WTC11 (cell line): ENCODE measurements at regions not wholly inside any gene's neighbourhood (a gene's known extent, or its start where the extent isn't known, plus 50 kb on each side); places are given as distances from the start of the nearest gene placed in this dataset.

ENCODE experiments used
- ATAC-seq: fragments of 200-7000 bp; cut with Tn5 transposase; 2 replicates; pipeline ENCODE4 v1.10.0; 2021; ENCODE audit warnings: mild to moderate bottlenecking, moderate library complexity
- CTCF ChIA-PET: fragments of 300-600 bp; sonication (Branson Sonifier 250); formaldehyde crosslinking; loops from one replicate; lab custom pipeline; 2021; ENCODE audit warnings: antibody characterized with exemption; lab: Charles Lee
- POLR2A ChIA-PET: fragments of 350-600 bp; sonication (Branson Sonifier 250); formaldehyde crosslinking; loops from one replicate; lab custom pipeline; 2021; ENCODE audit warnings: antibody characterized with exemption; lab: Charles Lee
- DNase-seq: peaks from one replicate; pipeline ENCODE4 v3.0.0; 2021; ENCODE audit warnings: low spot score
- H3K27ac Mint-ChIP-seq: 2 replicates; pipeline ENCODE4 v1.8.0; 2021; ENCODE audit warnings: mixed read lengths
- H3K27me3 Mint-ChIP-seq: 2 replicates; pipeline ENCODE4 v1.8.0; 2021; ENCODE audit warnings: low read depth, mild to moderate bottlenecking, moderate library complexity, mixed read lengths
- H3K36me3 Mint-ChIP-seq: 2 replicates; pipeline ENCODE4 v1.8.0; 2021; ENCODE audit warnings: mixed read lengths
- H3K4me1 Mint-ChIP-seq: 2 replicates; pipeline ENCODE4 v1.8.0; 2022; ENCODE audit warnings: mixed read lengths
- H3K4me3 Mint-ChIP-seq: 2 replicates; pipeline ENCODE4 v1.8.0; 2021; ENCODE audit warnings: mild to moderate bottlenecking, moderate library complexity, mixed read lengths
- H3K9me3 Mint-ChIP-seq: 2 replicates; pipeline ENCODE4 v1.8.0; 2021; ENCODE audit warnings: mixed read lengths
- AFF4 ChIP-seq: sonication (generic); formaldehyde crosslinking; IDR thresholded peaks from 2 replicates; pipeline ENCODE4 v1.8.1; 2023; ENCODE audit warnings: mild to moderate bottlenecking, missing genetic modification reagents, borderline replicate concordance
- ARID4B ChIP-seq: sonication (generic); formaldehyde crosslinking; IDR thresholded peaks from 2 replicates; pipeline ENCODE4 v1.8.0; 2023; ENCODE audit warnings: missing genetic modification reagents, mild to moderate bottlenecking, borderline replicate concordance
- ATF2 ChIP-seq: sonication (generic); formaldehyde crosslinking; IDR thresholded peaks from 2 replicates; pipeline ENCODE4 v1.8.1; 2022; ENCODE audit warnings: low read depth, missing genetic modification reagents, borderline replicate concordance
- E2F5 ChIP-seq: sonication (generic); formaldehyde crosslinking; IDR thresholded peaks from 2 replicates; pipeline ENCODE4 v1.8.1; 2022; ENCODE audit warnings: mild to moderate bottlenecking, moderate library complexity, missing genetic modification reagents
- EMX1 ChIP-seq: fragments of 250-450 bp; sonication (Bioruptor Pico); IDR thresholded peaks from 2 replicates; pipeline ENCODE4 v1.8.0; 2021; ENCODE audit warnings: mild to moderate bottlenecking
- MAX ChIP-seq: sonication (generic); formaldehyde crosslinking; IDR thresholded peaks from 2 replicates; pipeline ENCODE4 v1.8.0; 2022; ENCODE audit warnings: mild to moderate bottlenecking, missing genetic modification reagents
- NR1H2 ChIP-seq: sonication (generic); formaldehyde crosslinking; IDR thresholded peaks from 2 replicates; pipeline ENCODE4 v1.9.0; 2021; ENCODE audit warnings: mild to moderate bottlenecking, moderate library complexity, missing genetic modification reagents
- RELA ChIP-seq: sonication (generic); formaldehyde crosslinking; IDR thresholded peaks from 2 replicates; pipeline ENCODE4 v1.8.1; 2022; ENCODE audit warnings: missing genetic modification reagents, mild to moderate bottlenecking, borderline replicate concordance
- RORB ChIP-seq: fragments of 250-450 bp; sonication (Bioruptor Pico); IDR thresholded peaks from 2 replicates; pipeline ENCODE4 v1.9.0; 2021; ENCODE audit warnings: mild to moderate bottlenecking
- TP53 ChIP-seq: sonication (generic); formaldehyde crosslinking; IDR thresholded peaks from 2 replicates; pipeline ENCODE4 v1.8.1; 2023; ENCODE audit warnings: mild to moderate bottlenecking, missing genetic modification reagents
- ZBTB21 ChIP-seq: sonication (generic); formaldehyde crosslinking; IDR thresholded peaks from 2 replicates; pipeline ENCODE4 v1.8.1; 2023; ENCODE audit warnings: mild to moderate bottlenecking, missing genetic modification reagents, borderline replicate concordance
- ZNF138 ChIP-seq: sonication (generic); formaldehyde crosslinking; conservative IDR thresholded peaks from 2 replicates; pipeline ENCODE4 v1.8.1; 2022; ENCODE audit warnings: mild to moderate bottlenecking, moderate library complexity, missing genetic modification reagents
- ZNF232 ChIP-seq: sonication (generic); formaldehyde crosslinking; IDR thresholded peaks from 2 replicates; pipeline ENCODE4 v1.8.0; 2022; ENCODE audit warnings: mild to moderate bottlenecking, missing genetic modification reagents
- ZNF317 ChIP-seq: sonication (generic); formaldehyde crosslinking; IDR thresholded peaks from 2 replicates; pipeline ENCODE4 v1.8.1; 2023; ENCODE audit warnings: low read depth, mild to moderate bottlenecking, moderate library complexity, missing genetic modification reagents, borderline replicate concordance
- ZNF416 ChIP-seq: fragments of 250-450 bp; sonication (Bioruptor Pico); IDR thresholded peaks from 2 replicates; pipeline ENCODE4 v1.9.0; 2021; ENCODE audit warnings: mild to moderate bottlenecking, inconsistent platforms
- TF ChIP-seq, protein P1 (sequence below): sonication (generic); formaldehyde crosslinking; IDR thresholded peaks from 2 replicates; pipeline ENCODE4 v1.8.0; 2022; ENCODE audit warnings: mild to moderate bottlenecking, missing genetic modification reagents
- TF ChIP-seq, protein P2 (sequence below): fragments of 200-600 bp; IDR thresholded peaks from 2 replicates; pipeline ENCODE4 v1.8.0; 2022; ENCODE audit warnings: antibody characterized with exemption

DNA sequence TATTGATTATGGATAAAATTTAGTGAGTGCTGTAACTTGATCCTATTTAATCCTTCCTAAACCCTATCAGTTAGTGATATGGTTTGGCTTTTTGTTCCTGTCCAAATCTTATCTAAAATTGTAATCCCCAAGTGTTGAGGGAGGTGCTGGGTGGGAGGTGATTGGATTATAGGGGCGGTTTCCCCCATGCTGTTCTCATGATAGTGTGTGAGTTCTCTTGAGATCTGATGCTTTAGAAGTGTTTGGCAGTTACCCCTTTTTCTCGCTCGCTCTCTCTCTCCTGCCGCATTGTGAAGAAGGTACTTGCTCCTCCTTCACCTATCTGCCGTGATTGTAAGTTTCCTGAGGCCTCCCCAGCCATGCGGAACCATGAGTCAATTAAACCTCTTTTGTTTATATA, 134.0 kb upstream of the SUCLG2 start:
- Mint-ChIP-seq H3K9me3 (peaks cover 28% of the 10 kb centered on the region), H3K27ac (no peak overlapping the region), H3K4me3 (no peak overlapping the region), H3K36me3 (peaks cover 11% of the 10 kb centered on the region)
- CTCF ChIA-PET = no interaction called here
- no peak for ATAC-seq
- DNase-seq = no peak
- no peak for TF ChIP-seq AFF4 (CRISPR knock-in tag)
- no peak for TF ChIP-seq ZNF138 (CRISPR knock-in tag)
- no peak for TF ChIP-seq E2F5 (CRISPR knock-in tag)
- no peak for TF ChIP-seq ZNF317 (CRISPR knock-in tag)
- TF ChIP-seq RORB = no peak
- no peak for TF ChIP-seq TP53
- no peak for TF ChIP-seq ARID4B
- no peak for TF ChIP-seq ZNF416 (CRISPR knock-in tag)
- no peak for TF ChIP-seq ZBTB21
- TF ChIP-seq, protein P1, sequence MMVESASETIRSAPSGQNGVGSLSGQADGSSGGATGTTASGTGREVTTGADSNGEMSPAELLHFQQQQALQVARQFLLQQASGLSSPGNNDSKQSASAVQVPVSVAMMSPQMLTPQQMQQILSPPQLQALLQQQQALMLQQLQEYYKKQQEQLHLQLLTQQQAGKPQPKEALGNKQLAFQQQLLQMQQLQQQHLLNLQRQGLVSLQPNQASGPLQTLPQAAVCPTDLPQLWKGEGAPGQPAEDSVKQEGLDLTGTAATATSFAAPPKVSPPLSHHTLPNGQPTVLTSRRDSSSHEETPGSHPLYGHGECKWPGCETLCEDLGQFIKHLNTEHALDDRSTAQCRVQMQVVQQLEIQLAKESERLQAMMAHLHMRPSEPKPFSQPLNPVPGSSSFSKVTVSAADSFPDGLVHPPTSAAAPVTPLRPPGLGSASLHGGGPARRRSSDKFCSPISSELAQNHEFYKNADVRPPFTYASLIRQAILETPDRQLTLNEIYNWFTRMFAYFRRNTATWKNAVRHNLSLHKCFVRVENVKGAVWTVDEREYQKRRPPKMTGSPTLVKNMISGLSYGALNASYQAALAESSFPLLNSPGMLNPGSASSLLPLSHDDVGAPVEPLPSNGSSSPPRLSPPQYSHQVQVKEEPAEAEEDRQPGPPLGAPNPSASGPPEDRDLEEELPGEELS (CRISPR knock-in tag) = no peak
- no peak for TF ChIP-seq RELA (CRISPR knock-in tag)
- TF ChIP-seq ATF2 (CRISPR knock-in tag) = no peak
- TF ChIP-seq EMX1 = no peak
- TF ChIP-seq, protein P2, sequence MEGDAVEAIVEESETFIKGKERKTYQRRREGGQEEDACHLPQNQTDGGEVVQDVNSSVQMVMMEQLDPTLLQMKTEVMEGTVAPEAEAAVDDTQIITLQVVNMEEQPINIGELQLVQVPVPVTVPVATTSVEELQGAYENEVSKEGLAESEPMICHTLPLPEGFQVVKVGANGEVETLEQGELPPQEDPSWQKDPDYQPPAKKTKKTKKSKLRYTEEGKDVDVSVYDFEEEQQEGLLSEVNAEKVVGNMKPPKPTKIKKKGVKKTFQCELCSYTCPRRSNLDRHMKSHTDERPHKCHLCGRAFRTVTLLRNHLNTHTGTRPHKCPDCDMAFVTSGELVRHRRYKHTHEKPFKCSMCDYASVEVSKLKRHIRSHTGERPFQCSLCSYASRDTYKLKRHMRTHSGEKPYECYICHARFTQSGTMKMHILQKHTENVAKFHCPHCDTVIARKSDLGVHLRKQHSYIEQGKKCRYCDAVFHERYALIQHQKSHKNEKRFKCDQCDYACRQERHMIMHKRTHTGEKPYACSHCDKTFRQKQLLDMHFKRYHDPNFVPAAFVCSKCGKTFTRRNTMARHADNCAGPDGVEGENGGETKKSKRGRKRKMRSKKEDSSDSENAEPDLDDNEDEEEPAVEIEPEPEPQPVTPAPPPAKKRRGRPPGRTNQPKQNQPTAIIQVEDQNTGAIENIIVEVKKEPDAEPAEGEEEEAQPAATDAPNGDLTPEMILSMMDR = no peak
- TF ChIP-seq ZNF232 = no peak
- no peak for TF ChIP-seq MAX (CRISPR knock-in tag)
- no peak for TF ChIP-seq NR1H2
- TF ChIP-seq, all 79 proteins: peak for 0
- H3K27me3 Mint-ChIP-seq = no peaks in the 10 kb centered on the region
- H3K4me1 Mint-ChIP-seq = peaks cover 8% of the 10 kb centered on the region
- POLR2A ChIA-PET = no interaction called here
